GM12873 (cell line): ENCODE measurements at regions not wholly inside any gene's neighbourhood (a gene's known extent, or its start where the extent isn't known, plus 50 kb on each side); places are given as distances from the start of the nearest gene placed in this dataset.

Source experiments
- CTCF ChIP-seq: IDR thresholded peaks from 2 replicates; pipeline ENCODE4 v1.5.1; 2012; ENCODE audit warnings: low read depth, mild to moderate bottlenecking, moderate library complexity, low read length, control low read depth; ENCODE audit not compliant: insufficient read depth; ENCODE audit errors: missing control alignments

GRCh38 chr6:130314271-130314670 lies 51.5 kb upstream of the TMEM200A start:
- no peak for TF ChIP-seq CTCF

- TF ChIP-seq CTCF, result peak; percentile 12
Measured at GRCh38 chr6:130313206-130313605, 52.6 kb upstream of the TMEM200A start.

GRCh38 chr6:130309028-130309427 lies 56.8 kb upstream of the TMEM200A start:
- TF ChIP-seq CTCF, result no peak

- no peak for TF ChIP-seq CTCF
Measured at GRCh38 chr6:130307752-130308361, 58.0 kb upstream of the TMEM200A start.

- no peak for TF ChIP-seq CTCF
Measured at GRCh38 chr6:130306377-130306776, 59.4 kb upstream of the TMEM200A start.

GRCh38 chr6:130303431-130303830 lies 62.4 kb upstream of the TMEM200A start:
- no peak for TF ChIP-seq CTCF

- TF ChIP-seq CTCF, result no peak
Measured at GRCh38 chr6:130298258-130298657, 67.6 kb upstream of the TMEM200A start.
